GM21737 (cell line): ENCODE measurements at regions not wholly inside any gene's neighbourhood (a gene's known extent, or its start where the extent isn't known, plus 50 kb on each side); places are given as distances from the start of the nearest gene placed in this dataset.
"Not testable (repeated sequence)": the region's sequence is repeated elsewhere in the genome, so short reads cannot be mapped to it uniquely, and the experiment has no call there.

ENCODE experiments used
- ATAC-seq: cut with Tn5 transposase; IDR thresholded peaks from one replicate; pipeline ENCODE4 v1.9.1; 2021; ENCODE audit warnings: mild to moderate bottlenecking, moderate library complexity; ENCODE audit not compliant: unreplicated experiment

DNA sequence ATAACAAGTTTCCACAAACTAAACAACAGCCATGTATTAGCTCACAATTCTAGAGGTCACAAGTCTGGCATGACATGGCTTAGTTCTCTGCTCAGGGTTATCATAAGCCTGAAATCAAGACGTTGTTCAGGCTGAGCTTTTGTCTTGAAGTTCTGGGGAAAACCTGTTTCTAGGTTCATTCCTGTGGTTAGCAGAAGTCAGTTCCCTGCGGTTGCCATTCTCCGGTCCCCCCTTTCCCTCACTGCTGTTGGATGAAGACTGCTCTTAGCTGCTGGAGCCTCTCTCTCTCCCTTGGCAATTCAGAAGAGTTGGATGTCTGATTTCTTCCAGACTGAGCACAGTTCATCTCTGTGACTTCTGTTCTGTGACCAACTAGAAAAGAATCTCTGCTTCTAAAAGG, 962.6 kb downstream of the PCDH7 start:
- no peak for ATAC-seq

DNA sequence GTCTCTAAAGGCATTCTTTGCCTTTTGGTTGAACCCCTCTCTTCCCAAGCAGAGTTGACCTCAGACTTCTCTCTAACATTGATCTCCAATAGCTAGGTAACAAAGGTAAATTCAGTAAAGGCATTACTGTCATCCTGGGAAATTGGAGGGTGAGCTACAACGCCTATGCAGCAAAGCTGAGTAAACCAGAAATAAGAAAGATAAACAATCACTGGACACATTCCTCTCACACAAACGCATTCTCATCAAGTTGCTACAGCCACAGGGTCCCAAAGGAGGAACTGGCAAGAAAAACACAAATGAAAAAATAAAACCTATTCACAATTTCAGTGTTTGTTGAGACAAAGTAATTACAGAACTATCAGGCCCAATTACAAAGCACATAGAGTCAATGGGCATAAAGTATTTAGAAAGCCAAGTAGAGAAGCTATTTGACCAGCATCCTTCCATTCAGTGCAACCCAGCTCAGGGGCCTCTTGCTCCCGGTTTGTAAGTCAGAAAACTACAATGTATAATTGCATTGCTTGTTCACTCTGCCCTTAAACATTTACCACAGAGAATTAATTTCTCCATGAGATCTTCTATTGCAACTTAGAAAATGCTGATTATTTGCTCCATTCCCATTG, 967.7 kb downstream of the PCDH7 start:
- ATAC-seq: no peak

DNA sequence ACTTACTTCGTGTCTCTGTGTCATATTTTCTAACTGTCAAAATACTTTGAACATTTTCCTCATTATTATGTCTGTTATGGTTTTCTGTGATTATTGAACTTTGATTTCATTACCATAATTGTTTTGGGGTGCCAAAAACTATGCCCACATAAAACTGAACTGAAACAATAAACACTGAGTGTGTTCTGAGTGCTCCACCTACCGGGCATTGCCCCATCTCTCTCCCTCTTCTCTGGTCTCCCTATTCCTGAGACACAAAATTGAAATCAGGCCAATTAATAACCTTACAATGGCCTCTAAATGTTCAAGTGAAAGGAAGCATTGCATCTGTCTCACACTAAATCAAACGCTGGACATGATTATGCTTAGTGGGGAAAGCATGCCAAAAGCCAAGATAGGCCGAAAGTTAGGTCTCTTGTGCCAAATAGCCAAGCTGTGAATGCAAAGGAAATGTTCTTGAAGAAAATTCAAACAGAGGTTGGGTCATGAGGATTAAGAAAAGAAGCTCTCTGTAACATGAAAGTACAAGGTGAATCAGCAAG, 972.3 kb downstream of the PCDH7 start:
- ATAC-seq: no peak

DNA sequence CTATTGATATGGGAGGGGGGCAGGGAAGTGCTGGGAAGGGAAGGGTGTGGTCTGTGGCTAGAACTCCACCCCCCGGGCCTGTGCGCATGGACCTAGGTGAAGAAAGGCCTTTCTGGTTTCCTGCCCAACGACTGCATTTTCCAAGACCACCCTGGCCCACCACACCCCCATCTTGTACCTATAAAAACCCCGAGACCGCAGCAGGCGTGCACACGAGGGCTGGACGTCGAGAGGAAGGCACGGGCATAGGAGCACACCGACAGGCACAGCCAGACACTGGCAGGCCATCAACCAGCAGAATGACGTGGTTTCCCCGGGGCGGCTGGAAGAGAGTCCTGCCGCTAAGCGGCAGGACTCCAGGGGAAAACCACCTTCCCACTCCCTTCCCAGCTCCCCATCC, 981.1 kb downstream of the PCDH7 start:
- ATAC-seq: no peak

DNA sequence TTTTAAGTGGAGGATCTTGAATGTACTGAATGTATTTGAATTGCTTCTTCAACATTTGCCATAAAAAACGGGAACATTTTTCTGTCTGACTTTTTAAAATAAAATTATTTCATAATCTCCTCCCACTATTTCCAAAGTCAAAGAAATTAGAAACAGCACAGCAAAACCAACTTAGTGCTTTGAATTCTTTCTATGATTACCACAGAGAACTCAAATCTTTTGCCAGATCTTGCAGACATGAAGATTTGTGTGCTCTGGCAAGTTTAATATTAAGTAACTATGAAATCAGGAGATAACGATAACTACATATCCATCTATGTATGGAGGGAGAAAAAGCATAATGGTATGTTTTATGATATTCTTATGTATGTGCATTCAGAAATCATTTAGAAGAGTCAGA, 982.2 kb downstream of the PCDH7 start:
- no peak for ATAC-seq

DNA sequence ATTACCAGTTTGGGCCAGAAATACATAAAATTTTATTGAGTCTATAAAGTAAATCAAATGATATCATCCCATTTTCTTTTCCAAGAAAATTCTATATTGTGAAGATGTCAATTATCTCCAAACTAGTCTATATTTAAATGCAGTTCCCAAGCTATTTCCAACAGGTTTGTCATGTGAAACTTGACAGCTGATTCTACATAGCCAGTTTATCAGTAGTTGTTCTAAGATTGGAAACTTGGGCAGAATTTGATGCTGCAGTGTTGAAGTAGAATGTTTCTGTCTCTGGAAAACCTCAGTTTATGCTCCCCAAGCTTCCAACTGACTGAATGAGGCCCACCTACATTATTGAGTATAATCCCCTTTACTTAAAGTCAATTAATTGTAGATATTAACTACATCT, 994.1 kb downstream of the PCDH7 start:
- no peak for ATAC-seq

DNA sequence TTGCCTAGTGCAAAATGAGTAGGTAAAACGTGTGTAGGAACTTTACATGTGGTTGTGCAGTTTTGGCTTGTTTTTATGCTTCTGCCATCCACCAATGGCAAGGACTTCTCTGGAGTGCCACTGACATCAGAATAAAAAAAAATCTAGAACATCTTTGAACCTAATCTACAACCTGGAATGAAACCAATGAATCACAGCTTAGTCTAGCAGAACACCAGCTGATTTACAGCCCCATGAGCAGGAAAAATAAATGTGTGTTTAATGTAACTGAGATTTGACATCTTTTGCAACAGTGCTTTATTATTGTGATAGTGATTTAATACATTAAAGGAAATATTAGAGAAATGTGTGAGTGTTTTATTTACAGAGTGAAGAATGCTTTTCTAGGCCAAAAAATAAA, 995.1 kb downstream of the PCDH7 start:
- no peak for ATAC-seq

GRCh38 chr4:31727030-31727429, 1006.9 kb downstream of the PCDH7 start:
- no peak for ATAC-seq

GRCh38 chr4:31735004-31735403, 1014.8 kb downstream of the PCDH7 start:
- no peak for ATAC-seq

GRCh38 chr4:31737419-31737818, 1017.2 kb downstream of the PCDH7 start:
- ATAC-seq: no peak

GRCh38 chr4:31741326-31741725, 1021.2 kb downstream of the PCDH7 start:
- no peak for ATAC-seq

DNA sequence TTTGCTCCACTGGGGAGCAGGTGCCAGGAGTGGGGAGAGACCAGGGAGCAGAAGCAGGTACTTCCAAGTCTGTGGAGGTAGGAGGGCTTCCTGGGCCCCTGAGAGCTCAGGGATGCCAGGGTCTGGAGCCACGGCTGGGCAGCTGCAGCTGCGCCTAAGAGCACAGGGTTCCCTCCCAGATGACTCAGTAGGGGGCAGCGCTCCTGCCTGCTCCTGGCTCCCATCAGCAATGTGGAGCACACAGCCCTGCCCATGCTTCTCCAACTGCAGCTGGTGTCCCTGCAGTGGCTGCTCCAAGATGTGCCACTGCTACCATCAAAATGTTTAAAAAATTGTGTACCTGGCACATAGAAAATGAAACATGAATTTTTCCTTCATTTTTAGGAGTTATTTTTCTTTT, 1028.2 kb downstream of the PCDH7 start:
- no peak for ATAC-seq

DNA sequence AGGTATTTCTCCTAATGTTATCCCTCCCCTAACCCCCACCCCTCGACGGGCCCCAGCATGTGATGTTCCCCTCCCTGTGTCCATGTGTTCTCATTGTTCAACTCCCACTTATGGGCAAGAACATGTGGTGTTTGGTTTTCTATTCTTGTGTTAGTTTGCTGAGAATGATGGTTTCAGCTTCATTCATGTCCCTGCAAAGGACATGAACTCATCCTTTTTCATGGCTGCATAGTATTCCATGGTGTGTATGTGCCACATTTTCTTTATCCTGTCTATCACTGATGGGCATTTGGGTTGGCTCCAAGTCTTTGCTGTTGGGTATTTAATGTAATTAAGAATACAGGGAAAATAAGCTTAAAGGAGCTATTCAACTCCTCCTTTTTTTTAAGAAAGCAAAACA, 1030.4 kb downstream of the PCDH7 start:
- ATAC-seq: not testable (repeated sequence)

DNA sequence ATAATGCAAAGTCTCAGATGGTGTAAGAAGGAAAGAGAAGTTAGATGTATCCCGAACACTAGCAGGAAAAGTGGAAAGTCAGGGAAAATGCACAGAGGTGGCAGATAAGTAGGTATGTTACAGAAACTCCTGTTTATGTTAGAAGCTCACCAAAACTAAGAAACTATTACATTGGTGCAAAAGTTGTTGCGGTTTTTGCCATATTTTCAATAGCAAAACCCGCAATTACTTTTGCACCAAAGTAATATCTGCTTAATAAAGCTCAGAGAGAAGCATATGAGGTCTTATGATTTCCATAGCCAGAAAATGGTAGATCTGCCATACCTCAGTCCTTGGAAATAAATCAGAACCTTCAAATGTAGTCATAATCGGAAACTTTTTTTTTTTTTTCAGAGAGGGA, 1035.6 kb downstream of the PCDH7 start:
- no peak for ATAC-seq

- no peak for ATAC-seq
These were observed 1048.6 kb downstream of the PCDH7 start for GRCh38 chr4:31768756-31769155.

DNA sequence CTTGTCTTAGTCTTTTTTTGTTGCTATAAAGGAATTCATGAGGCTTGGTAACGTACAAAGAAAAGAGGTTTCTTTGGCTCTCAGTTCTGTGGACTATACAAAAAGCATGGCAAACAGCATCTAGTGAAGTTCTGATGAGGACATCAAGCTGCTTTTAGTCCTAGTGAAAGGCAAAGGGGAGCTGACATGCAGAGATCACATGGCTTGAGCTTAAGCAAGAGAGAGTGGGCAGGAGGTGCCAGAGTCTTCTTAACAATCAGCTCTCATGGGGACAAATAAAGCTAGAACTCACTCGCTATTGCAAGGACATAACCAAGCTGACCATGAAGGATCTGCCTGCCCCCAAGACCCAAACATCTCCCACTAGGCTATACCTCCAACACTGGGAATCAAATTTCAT, 1063.1 kb downstream of the PCDH7 start:
- no peak for ATAC-seq

DNA sequence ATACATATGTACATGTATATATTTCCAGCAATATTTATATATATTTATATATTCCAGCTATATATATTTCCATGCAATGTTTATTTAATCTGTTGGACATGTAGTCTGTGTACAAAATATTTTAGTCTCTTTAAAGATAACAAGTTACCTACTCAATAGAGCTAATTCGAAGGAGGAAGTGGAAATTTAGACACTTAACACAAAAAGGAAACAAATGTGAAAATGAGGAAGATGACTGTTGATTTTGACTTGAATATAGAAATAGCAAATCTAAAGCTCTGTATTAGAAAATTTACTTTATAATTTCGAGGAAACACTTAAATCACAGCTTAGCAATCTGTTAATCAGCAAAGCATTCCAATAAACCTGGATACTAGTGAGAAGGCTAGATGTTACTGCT, 1064.4 kb downstream of the PCDH7 start:
- no peak for ATAC-seq

DNA sequence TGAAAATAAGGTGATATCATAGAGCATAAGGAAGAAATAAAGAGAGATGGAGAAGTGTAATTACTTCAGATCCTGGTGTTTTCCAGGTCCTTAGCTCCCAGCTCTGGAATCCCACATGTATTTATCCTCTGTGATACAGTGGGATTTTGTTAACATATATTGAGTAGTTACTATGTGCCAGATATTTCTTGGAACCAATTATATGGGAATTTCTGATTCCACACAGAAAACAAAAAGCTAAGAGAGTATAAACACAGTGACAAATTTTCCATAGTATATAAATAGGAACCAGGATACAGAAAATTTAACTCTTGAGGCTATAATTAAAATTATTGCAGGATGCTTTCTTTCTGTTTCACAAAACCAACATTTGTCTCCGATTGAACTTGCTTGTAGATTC, 1067.5 kb downstream of the PCDH7 start:
- ATAC-seq: no peak

DNA sequence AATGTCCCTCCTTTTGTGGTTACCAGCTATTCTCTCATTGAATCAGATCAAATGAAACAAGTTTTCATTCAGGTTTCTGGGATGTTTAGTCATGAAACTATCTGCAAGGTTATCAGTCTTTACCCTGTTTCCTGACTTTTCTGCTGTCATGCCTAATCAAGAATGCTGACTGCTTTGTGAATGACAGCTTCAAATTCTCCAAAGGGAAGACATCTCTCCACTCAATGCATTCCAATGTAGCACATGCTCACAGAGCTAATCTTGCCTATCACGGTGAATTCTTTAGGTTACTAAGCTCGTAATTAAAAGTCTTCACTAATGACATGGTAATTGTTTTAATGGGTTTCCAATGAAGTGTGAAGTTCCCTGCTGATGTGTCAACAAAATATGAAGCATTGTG, 1068.5 kb downstream of the PCDH7 start:
- no peak for ATAC-seq

GRCh38 chr4:31791666-31792065, 1071.5 kb downstream of the PCDH7 start:
- no peak for ATAC-seq

DNA sequence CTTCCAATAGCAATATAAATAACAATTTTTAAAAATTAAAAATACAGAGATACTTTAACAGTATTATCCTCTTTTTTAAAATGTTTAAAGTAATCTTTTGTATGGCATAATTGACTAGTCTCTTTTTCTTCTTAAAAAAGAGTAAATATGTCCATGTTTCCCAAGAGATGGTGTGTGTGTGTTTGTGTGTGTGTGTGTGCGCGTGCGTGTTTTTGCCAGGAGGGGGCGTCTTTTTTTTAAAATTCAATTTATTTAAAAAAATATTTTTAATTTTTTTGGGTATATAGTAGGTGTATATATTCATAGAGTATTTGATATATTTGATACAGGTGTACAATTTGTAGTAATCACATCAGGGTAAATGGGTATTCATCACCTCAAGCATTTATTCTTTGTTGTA, 1073.7 kb downstream of the PCDH7 start:
- no peak for ATAC-seq

GRCh38 chr4:31797052-31797451, 1076.9 kb downstream of the PCDH7 start:
- not testable (repeated sequence) for ATAC-seq

GRCh38 chr4:31803526-31804195, 1083.5 kb downstream of the PCDH7 start:
- ATAC-seq: no peak
